Keratinocyte (primary cell): ENCODE measurements at regions not wholly inside any gene's neighbourhood (a gene's known extent, or its start where the extent isn't known, plus 50 kb on each side); places are given as distances from the start of the nearest gene placed in this dataset.

Experiments used
- EZH2 ChIP-seq: IDR thresholded peaks from one replicate; pipeline ENCODE4 v1.6.1; 2012; ENCODE audit warnings: inconsistent platforms, mild to moderate bottlenecking, low read length, moderate library complexity
- TF ChIP-seq, protein P1 (sequence below), 3 experiments: IDR thresholded peaks in 1 of 3; conservative IDR thresholded peaks in 1 of 3; optimal IDR thresholded peaks in 1 of 3; 2 replicates in 2 of 3; 3 replicates in 1 of 3; pipeline versions ENCODE3 to v1.5.1; 2011; ENCODE audit warnings: low read length in 3 of 3, mild to moderate bottlenecking in 3 of 3, moderate library complexity in 2 of 3, control low read depth in 1 of 3, inconsistent platforms in 1 of 3; ENCODE audit not compliant: insufficient read depth in 2 of 3; ENCODE audit errors: extremely low read depth in 1 of 3

DNA sequence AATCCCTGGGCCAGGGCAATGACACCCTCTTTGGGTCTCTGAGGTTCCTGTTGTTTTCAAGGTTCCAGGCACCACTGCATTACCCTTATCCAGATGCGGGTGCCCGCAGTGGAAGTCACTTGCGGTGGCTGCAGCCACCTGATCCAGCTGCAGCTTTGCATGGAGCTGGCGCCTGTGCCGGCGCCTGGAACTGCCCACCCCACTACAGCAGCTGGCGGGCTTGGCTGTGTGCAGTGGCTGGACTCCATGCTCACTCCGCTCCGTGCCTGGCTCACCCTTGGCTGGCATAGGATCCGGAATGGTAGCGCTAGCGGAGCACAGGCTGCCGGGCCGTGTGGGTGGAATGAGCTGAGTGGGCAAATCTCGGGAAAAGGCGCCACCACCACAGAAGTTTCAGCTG lies 832.6 kb upstream of the CADM2 start:
- TF ChIP-seq, protein P1, sequence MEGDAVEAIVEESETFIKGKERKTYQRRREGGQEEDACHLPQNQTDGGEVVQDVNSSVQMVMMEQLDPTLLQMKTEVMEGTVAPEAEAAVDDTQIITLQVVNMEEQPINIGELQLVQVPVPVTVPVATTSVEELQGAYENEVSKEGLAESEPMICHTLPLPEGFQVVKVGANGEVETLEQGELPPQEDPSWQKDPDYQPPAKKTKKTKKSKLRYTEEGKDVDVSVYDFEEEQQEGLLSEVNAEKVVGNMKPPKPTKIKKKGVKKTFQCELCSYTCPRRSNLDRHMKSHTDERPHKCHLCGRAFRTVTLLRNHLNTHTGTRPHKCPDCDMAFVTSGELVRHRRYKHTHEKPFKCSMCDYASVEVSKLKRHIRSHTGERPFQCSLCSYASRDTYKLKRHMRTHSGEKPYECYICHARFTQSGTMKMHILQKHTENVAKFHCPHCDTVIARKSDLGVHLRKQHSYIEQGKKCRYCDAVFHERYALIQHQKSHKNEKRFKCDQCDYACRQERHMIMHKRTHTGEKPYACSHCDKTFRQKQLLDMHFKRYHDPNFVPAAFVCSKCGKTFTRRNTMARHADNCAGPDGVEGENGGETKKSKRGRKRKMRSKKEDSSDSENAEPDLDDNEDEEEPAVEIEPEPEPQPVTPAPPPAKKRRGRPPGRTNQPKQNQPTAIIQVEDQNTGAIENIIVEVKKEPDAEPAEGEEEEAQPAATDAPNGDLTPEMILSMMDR (optimal IDR thresholded peaks at IDR 0.05 in 1 of 3, IDR thresholded peaks at IDR 0.05 in 1 of 3, conservative IDR thresholded peaks at IDR 0.05 in 1 of 3; ENCODE audit: extremely low read depth in 1 of 3, insufficient read depth in 2 of 3, low read length in 3 of 3), result no peak
- TF ChIP-seq EZH2, result no peak
